ENCODE measurements at regions not wholly inside any gene's neighbourhood (a gene's known extent, or its start where the extent isn't known, plus 50 kb on each side); places are given as distances from the start of the nearest gene placed in this dataset.

- TF ChIP-seq CTCF (IDR thresholded peaks at IDR 0.05; ENCODE audit: borderline replicate concordance, extremely low read depth, low read length, poor library complexity, severe bottlenecking) (no peak), EZH2 (IDR thresholded peaks at IDR 0.05; ENCODE audit: borderline replicate concordance, low read depth, low read length, severe bottlenecking) (no peak)
Observed at GRCh38 chr16:26673011-26673410, 393.7 kb upstream of the C16orf82 start.

Data from DND-41 (cell line).